DND-41 (cell line): ENCODE measurements at regions not wholly inside any gene's neighbourhood (a gene's known extent, or its start where the extent isn't known, plus 50 kb on each side); places are given as distances from the start of the nearest gene placed in this dataset.

Experiments
- EZH2 ChIP-seq: IDR thresholded peaks from 3 replicates; pipeline ENCODE4 v1.6.1; 2012; ENCODE audit warnings: borderline replicate concordance, low read depth, mild to moderate bottlenecking, moderate library complexity, low read length, inconsistent platforms; ENCODE audit not compliant: severe bottlenecking
- TF ChIP-seq, protein P1 (sequence below): IDR thresholded peaks from 2 replicates; pipeline ENCODE4 v1.5.1; 2012; ENCODE audit warnings: borderline replicate concordance, low read length, moderate library complexity, mild to moderate bottlenecking; ENCODE audit not compliant: poor library complexity, severe bottlenecking; ENCODE audit errors: extremely low read depth

DNA sequence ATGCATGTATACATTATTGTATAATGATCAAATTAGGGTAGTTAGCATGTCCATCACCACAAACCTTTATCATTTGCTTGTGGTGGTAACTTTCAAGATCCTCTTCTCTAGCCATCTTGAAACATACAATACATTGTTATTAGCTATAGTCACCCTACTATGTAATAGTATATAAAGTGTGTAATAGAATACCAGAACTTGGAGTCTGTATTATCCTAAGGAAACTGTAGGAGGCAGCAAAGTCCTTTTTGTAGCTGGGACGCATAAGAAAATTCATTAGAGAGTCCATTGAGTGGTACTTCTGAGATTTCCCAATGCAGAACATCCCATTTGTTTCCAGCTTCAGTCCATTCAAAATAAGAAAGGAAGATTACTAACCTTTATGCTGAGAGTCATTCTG lies 325.9 kb upstream of the LRFN5 start:
- TF ChIP-seq, protein P1, sequence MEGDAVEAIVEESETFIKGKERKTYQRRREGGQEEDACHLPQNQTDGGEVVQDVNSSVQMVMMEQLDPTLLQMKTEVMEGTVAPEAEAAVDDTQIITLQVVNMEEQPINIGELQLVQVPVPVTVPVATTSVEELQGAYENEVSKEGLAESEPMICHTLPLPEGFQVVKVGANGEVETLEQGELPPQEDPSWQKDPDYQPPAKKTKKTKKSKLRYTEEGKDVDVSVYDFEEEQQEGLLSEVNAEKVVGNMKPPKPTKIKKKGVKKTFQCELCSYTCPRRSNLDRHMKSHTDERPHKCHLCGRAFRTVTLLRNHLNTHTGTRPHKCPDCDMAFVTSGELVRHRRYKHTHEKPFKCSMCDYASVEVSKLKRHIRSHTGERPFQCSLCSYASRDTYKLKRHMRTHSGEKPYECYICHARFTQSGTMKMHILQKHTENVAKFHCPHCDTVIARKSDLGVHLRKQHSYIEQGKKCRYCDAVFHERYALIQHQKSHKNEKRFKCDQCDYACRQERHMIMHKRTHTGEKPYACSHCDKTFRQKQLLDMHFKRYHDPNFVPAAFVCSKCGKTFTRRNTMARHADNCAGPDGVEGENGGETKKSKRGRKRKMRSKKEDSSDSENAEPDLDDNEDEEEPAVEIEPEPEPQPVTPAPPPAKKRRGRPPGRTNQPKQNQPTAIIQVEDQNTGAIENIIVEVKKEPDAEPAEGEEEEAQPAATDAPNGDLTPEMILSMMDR: no peak
- TF ChIP-seq EZH2: no peak
